ENCODE measurements at regions not wholly inside any gene's neighbourhood (a gene's known extent, or its start where the extent isn't known, plus 50 kb on each side); places are given as distances from the start of the nearest gene placed in this dataset.
"Not testable (repeated sequence)": the region's sequence is repeated elsewhere in the genome, so short reads cannot be mapped to it uniquely, and the experiment has no call there.

DNA sequence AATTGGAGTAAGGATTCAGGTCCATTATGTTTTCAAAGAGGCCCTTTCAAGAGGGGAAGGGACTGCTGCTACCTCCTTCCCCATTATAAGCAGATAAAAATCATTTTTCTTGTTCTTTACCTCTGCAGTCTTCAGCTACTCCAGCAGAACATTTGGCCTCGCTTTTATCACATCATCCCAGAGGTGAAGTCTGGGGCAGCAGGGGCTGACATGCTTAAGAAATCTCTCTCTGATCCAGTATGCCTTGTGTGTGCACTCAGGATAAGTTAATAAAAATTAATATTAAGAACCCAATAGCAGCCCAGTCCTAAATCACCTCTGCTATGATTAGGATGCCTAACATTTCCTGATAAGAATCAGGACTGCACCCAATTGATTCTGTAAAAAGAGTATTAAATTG, 306.9 kb upstream of the NREP start:
- Mint-ChIP-seq H3K27me3 (peaks cover 6% of the 10 kb centered on the region), H3K9me3 (ENCODE audit: low read depth) (no peaks in the 10 kb centered on the region)
- ATAC-seq, result no peak

DNA sequence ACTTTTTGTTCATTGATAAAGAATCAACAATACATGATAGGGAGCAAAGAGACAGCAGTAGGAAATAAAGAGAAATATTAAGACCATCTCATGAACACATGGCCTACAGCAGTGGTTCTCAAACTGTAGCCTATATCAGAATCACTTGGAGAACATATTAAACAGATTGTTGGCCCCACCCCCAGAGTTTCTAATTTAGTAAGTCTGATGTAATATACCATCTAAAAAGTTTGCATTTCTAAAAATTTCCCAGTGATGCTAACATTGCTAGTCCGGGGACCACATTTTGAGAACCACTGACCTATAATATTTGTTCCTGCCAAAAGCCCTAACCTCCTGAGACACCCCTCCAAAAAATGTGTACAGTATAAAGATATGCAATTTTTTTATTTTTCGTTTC, 306.2 kb upstream of the NREP start:
- Mint-ChIP-seq H3K36me3 (no peaks in the 10 kb centered on the region), H3K4me3 (no peak overlapping the region), H3K9me3 (ENCODE audit: low read depth) (no peaks in the 10 kb centered on the region), H3K27me3 (peaks cover 6% of the 10 kb centered on the region), H3K4me1 (no peaks in the 10 kb centered on the region), H3K27ac (no peak overlapping the region)
- CTCF ChIA-PET, result no interaction called here
- ATAC-seq, result no peak
- no peak for DNase-seq

More for the DNA sequence above, 306.9 kb upstream of the NREP start:
- no peak overlapping the region for H3K27ac Mint-ChIP-seq
- CTCF ChIA-PET, result no interaction called here
- DNase-seq, result no peak
- H3K4me1 Mint-ChIP-seq, result no peaks in the 10 kb centered on the region
- H3K4me3 Mint-ChIP-seq, result no peak overlapping the region
- H3K36me3 Mint-ChIP-seq, result no peaks in the 10 kb centered on the region

DNA sequence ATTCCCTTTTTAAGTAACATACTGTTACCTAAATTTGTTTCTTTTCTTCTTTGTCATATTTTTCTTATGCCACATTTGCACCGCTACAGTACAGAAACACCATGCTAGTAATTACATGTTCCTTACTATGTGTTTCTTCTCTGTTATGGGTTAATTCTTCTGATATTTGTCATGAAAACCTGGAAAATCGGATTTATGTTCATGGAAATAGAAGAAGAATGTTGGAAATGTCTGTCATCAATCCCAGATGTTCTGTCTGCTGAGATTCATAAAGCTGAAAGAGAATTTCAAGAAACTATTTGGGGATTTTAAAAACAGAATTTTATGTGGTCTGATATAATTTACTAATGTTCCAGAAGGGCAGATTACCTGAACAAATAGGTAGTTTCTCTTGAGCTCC, 305.2 kb upstream of the NREP start:
- DNase-seq (no peak), ATAC-seq (no peak)
- Mint-ChIP-seq H3K4me1 (no peaks in the 10 kb centered on the region), H3K4me3 (no peak overlapping the region), H3K36me3 (no peaks in the 10 kb centered on the region), H3K9me3 (ENCODE audit: low read depth) (no peaks in the 10 kb centered on the region), H3K27me3 (peaks cover 6% of the 10 kb centered on the region), H3K27ac (no peak overlapping the region)
- CTCF ChIA-PET, result no interaction called here

DNA sequence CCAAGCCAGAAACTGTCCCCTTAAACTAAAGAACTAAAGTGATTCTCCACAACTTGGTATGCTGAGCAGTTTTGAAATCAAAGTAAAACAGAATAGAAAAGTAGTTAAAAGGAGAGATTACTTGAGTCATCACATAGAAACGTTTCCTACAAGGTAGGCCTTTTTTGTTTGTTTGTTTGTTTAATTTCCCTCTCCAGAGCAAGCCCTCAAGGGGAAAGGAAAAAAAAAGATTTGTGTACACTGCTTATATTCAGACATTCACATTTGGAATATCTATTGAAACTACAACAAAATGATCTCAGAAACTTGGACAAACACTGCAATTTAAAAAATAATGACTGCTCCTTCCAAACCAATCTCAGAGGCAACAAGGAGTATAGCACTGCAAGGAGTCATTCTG, 304.7 kb upstream of the NREP start:
- ATAC-seq (no peak), DNase-seq (no peak)
- no peaks in the 10 kb centered on the region for H3K4me1 Mint-ChIP-seq
- CTCF ChIA-PET, result no interaction called here
- no peaks in the 10 kb centered on the region for H3K9me3 Mint-ChIP-seq (ENCODE audit: low read depth)
- no peak overlapping the region for H3K27ac Mint-ChIP-seq
- peaks cover 6% of the 10 kb centered on the region for H3K27me3 Mint-ChIP-seq
- H3K36me3 Mint-ChIP-seq, result no peaks in the 10 kb centered on the region
- no peak overlapping the region for H3K4me3 Mint-ChIP-seq

GRCh38 chr5:112059579-112060135, 302.7 kb upstream of the NREP start:
- CTCF ChIA-PET, result no interaction called here
- no peak for ATAC-seq
- H3K27me3 Mint-ChIP-seq, result peaks cover 4% of the 10 kb centered on the region

GRCh38 chr5:112049738-112050137, 292.7 kb upstream of the NREP start:
- no peak overlapping the region for H3K4me3 Mint-ChIP-seq
- CTCF ChIA-PET, result no interaction called here
- H3K36me3 Mint-ChIP-seq, result no peaks in the 10 kb centered on the region
- no peak for DNase-seq
- no peak for ATAC-seq
- H3K27ac Mint-ChIP-seq, result no peak overlapping the region
- peaks cover 7% of the 10 kb centered on the region for H3K9me3 Mint-ChIP-seq (ENCODE audit: low read depth)
- H3K27me3 Mint-ChIP-seq, result no peaks in the 10 kb centered on the region
- H3K4me1 Mint-ChIP-seq, result no peaks in the 10 kb centered on the region

More at GRCh38 chr5:112059579-112060135, 302.7 kb upstream of the NREP start:
- DNase-seq, result no peak
- H3K4me1 Mint-ChIP-seq, result no peaks in the 10 kb centered on the region
- H3K27ac Mint-ChIP-seq, result no peak overlapping the region
- no peaks in the 10 kb centered on the region for H3K36me3 Mint-ChIP-seq
- no peaks in the 10 kb centered on the region for H3K9me3 Mint-ChIP-seq (ENCODE audit: low read depth)
- no peak overlapping the region for H3K4me3 Mint-ChIP-seq

DNA sequence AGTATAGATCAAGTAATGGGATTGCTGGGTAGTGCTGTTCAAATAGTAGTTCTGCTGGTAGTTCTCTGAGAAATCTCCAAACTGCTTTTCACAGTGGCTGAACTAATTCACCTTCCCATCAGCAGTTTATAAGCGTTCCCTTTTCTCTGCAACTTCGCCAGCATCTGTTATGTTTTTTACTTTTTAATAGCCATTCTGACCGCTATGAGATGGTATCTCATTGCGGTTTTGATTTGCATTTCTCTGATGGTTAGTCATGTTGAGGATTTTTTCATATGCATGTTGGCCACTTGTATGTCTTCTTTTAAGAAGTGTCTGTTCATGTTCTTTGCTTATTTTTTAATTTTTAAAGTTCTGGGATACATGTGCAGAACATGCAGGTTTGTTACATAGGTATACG, 279.2 kb upstream of the NREP start:
- Mint-ChIP-seq H3K36me3 (no peaks in the 10 kb centered on the region), H3K9me3 (ENCODE audit: low read depth) (no peaks in the 10 kb centered on the region), H3K27ac (no peak overlapping the region), H3K4me3 (no peak overlapping the region), H3K27me3 (no peaks in the 10 kb centered on the region), H3K4me1 (no peaks in the 10 kb centered on the region)
- no peak for ATAC-seq
- CTCF ChIA-PET, result no interaction called here
- no peak for DNase-seq

- CTCF ChIA-PET, result no interaction called here
- no peaks in the 10 kb centered on the region for H3K9me3 Mint-ChIP-seq (ENCODE audit: low read depth)
- no peaks in the 10 kb centered on the region for H3K27me3 Mint-ChIP-seq
- H3K4me3 Mint-ChIP-seq, result no peak overlapping the region
- H3K4me1 Mint-ChIP-seq, result no peaks in the 10 kb centered on the region
- no peak for ATAC-seq
- H3K27ac Mint-ChIP-seq, result no peak overlapping the region
- no peak for DNase-seq
- H3K36me3 Mint-ChIP-seq, result no peaks in the 10 kb centered on the region
These were observed 277.5 kb upstream of the NREP start for GRCh38 chr5:112034421-112034979.

GRCh38 chr5:112026879-112027278, 269.9 kb upstream of the NREP start:
- H3K4me3 Mint-ChIP-seq; H3K4me1 Mint-ChIP-seq; H3K27ac Mint-ChIP-seq; H3K9me3 Mint-ChIP-seq (ENCODE audit: low read depth); H3K36me3 Mint-ChIP-seq; H3K27me3 Mint-ChIP-seq; DNase-seq; ATAC-seq; CTCF ChIA-PET: not testable (repeated sequence)

DNA sequence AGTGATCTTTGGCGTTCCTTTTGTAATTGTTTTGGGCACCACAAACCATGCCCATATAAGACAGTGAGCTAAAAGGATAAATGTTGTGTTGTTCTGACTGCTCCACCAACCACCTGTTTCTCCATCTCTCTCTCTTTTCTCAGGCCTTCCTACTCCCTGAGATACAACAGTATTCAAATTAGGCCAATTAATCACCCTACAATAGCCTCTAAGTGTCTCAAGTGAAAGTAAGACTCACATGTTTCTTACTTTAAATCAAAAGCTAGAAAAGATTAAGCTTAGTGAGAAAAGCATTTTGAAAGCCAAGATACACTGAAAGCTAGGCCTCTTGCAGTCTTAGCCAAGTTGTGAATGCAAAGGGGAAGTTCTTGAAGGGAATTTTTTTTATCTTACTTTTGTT, 268.8 kb upstream of the NREP start:
- CTCF ChIA-PET, result no interaction called here
- H3K4me1 Mint-ChIP-seq, result no peaks in the 10 kb centered on the region
- no peaks in the 10 kb centered on the region for H3K27me3 Mint-ChIP-seq
- H3K36me3 Mint-ChIP-seq, result no peaks in the 10 kb centered on the region
- no peaks in the 10 kb centered on the region for H3K9me3 Mint-ChIP-seq (ENCODE audit: low read depth)
- H3K27ac Mint-ChIP-seq, result no peak overlapping the region
- ATAC-seq (no peak), DNase-seq (no peak)
- H3K4me3 Mint-ChIP-seq, result no peak overlapping the region

DNA sequence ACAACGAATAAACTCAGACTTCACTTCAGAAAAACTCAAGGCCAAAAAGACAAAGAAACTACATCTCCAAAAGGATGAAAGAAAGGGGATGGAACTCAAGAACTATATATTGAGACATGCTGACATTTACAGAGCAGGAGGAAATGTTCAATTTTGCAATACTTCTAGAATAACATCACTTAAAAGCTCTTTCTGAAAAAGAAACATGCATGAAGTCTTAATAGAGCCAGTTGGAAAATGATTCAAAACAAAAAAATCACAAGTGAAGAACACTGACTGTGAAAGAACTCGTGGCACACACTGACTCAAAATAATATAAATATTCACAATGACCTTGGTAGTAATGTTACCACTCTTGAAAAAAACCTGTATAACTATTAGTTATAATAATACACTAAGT, 267.8 kb upstream of the NREP start:
- ATAC-seq, result no peak
- Mint-ChIP-seq H3K36me3 (no peaks in the 10 kb centered on the region), H3K27ac (no peak overlapping the region), H3K4me1 (no peaks in the 10 kb centered on the region), H3K4me3 (no peak overlapping the region), H3K27me3 (no peaks in the 10 kb centered on the region), H3K9me3 (ENCODE audit: low read depth) (no peaks in the 10 kb centered on the region)
- no peak for DNase-seq
- CTCF ChIA-PET, result no interaction called here

GRCh38 chr5:112024221-112024620, 267.2 kb upstream of the NREP start:
- ATAC-seq, result no peak
- Mint-ChIP-seq H3K27ac (no peak overlapping the region), H3K4me3 (no peak overlapping the region), H3K27me3 (no peaks in the 10 kb centered on the region), H3K4me1 (no peaks in the 10 kb centered on the region), H3K36me3 (no peaks in the 10 kb centered on the region), H3K9me3 (ENCODE audit: low read depth) (no peaks in the 10 kb centered on the region)
- DNase-seq, result no peak
- CTCF ChIA-PET, result interaction anchor here (1.0 kb wide), 1 partner anchor 9 kb away, joined by 4 read pairs; no protein-coding TSS in a partner anchor

DNA sequence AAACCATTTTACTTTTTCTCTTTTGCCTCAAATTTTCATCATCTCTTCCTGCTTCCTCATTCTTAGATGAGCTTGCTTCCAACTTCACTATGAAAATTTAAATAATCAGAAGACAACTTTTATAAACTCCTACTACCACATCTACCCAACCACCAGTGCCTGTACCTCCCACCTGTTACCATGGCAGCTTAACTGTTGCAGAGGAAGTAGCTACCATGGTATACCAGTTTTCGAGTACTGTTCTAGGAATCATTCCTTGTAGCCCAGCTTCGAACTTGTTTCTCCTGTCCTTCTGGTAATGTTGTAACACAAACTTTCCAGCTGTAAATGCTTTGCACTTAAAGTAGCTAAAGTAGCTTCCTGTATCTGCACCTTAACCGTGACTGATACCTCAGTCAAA, 266.8 kb upstream of the NREP start:
- no peak for ATAC-seq
- DNase-seq, result no peak
- H3K27me3 Mint-ChIP-seq, result no peaks in the 10 kb centered on the region
- H3K4me3 Mint-ChIP-seq, result no peak overlapping the region
- CTCF ChIA-PET, result interaction anchor here (1.0 kb wide), 1 partner anchor 9 kb away, joined by 4 read pairs; no protein-coding TSS in a partner anchor
- no peaks in the 10 kb centered on the region for H3K9me3 Mint-ChIP-seq (ENCODE audit: low read depth)
- H3K4me1 Mint-ChIP-seq, result no peaks in the 10 kb centered on the region
- no peaks in the 10 kb centered on the region for H3K36me3 Mint-ChIP-seq
- no peak overlapping the region for H3K27ac Mint-ChIP-seq

DNA sequence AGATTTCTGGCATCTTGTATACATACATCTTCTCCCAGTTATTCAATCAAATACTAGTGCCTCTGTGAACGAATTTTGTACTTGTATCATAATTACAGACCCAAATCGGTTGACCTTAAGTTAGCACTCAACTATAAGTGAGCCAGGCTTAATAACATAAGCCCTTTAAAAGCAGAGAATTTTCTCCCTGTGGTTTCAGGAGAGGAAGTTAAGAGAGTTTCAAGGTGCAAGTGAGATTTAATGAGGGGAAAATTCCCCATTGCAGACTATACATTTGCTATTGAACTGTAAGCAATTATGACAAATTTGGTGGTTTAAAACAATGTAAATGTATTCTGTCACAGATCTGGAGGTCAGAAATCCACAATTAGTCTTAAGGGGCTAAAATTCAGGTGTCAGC, 261.9 kb upstream of the NREP start:
- H3K36me3 Mint-ChIP-seq, result no peaks in the 10 kb centered on the region
- CTCF ChIA-PET, result no interaction called here
- H3K9me3 Mint-ChIP-seq (ENCODE audit: low read depth), result no peaks in the 10 kb centered on the region
- no peak overlapping the region for H3K27ac Mint-ChIP-seq
- H3K4me3 Mint-ChIP-seq, result no peak overlapping the region
- no peak for ATAC-seq
- no peaks in the 10 kb centered on the region for H3K4me1 Mint-ChIP-seq
- no peaks in the 10 kb centered on the region for H3K27me3 Mint-ChIP-seq
- no peak for DNase-seq

DNA sequence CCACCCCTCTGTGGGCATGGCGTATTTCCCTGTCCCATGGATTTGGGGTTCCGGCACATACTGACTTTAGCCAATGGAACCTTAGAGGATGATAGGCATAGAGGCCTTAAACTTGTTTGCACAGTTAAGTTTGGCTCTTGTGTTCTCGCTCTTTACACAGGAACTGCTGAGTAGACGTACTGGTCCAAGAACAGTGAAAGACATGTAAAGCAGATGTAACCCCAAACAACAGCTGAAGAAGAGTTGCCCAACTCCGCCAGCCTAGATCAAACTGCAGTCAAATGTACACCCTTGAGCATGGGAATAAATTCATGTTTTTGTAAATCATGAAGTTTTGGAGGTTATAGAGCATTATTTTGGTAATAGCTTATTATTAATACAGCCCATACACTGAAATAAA, 260.0 kb upstream of the NREP start:
- CTCF ChIA-PET, result no interaction called here
- Mint-ChIP-seq H3K4me1 (no peaks in the 10 kb centered on the region), H3K4me3 (no peak overlapping the region), H3K36me3 (no peaks in the 10 kb centered on the region), H3K9me3 (ENCODE audit: low read depth) (no peaks in the 10 kb centered on the region), H3K27ac (no peak overlapping the region), H3K27me3 (no peaks in the 10 kb centered on the region)
- ATAC-seq (no peak), DNase-seq (no peak)

Data from activated CD8-positive, alpha-beta memory T cell treated with anti-CD3 and anti-CD28 coated beads, Interleukin-2, amount 10 ng/mL, durations not matched to agents 7 days and 5 days (primary cell).